SIG-M5 (cell line): ENCODE measurements at regions not wholly inside any gene's neighbourhood (a gene's known extent, or its start where the extent isn't known, plus 50 kb on each side); places are given as distances from the start of the nearest gene placed in this dataset.

Source experiments
- DNase-seq: peaks from one replicate; lab custom pipeline; 2025; lab: John Stamatoyannopoulos, UW

GRCh38 chr2:52934920-52935640, 832.5 kb upstream of the CHAC2 start:
- DNase-seq: no peak

GRCh38 chr2:52934323-52934898, 833.2 kb upstream of the CHAC2 start:
- DNase-seq: no peak

GRCh38 chr2:52933878-52934277, 833.7 kb upstream of the CHAC2 start:
- DNase-seq: no peak

- DNase-seq: no peak
Measured at GRCh38 chr2:52931660-52932059, 835.9 kb upstream of the CHAC2 start.

GRCh38 chr2:52929412-52929811, 838.2 kb upstream of the CHAC2 start:
- no peak for DNase-seq

- no peak for DNase-seq
Measured at GRCh38 chr2:52919673-52920072, 847.9 kb upstream of the CHAC2 start.

- DNase-seq: no peak
Measured at GRCh38 chr2:52918551-52918950, 849.1 kb upstream of the CHAC2 start.

GRCh38 chr2:52916981-52917380, 850.6 kb upstream of the CHAC2 start:
- DNase-seq: no peak

- no peak for DNase-seq
Measured at GRCh38 chr2:52904355-52904891, 863.2 kb upstream of the CHAC2 start.

GRCh38 chr2:52897511-52898044, 870.0 kb upstream of the CHAC2 start:
- no peak for DNase-seq

- DNase-seq: no peak
Measured at GRCh38 chr2:52895726-52896340, 871.8 kb upstream of the CHAC2 start.

GRCh38 chr2:52886556-52886955, 881.0 kb upstream of the CHAC2 start:
- no peak for DNase-seq

- no peak for DNase-seq
Measured at GRCh38 chr2:52884761-52885352, 882.7 kb upstream of the CHAC2 start.

GRCh38 chr2:52882974-52883373, 884.6 kb upstream of the CHAC2 start:
- DNase-seq: no peak

- no peak for DNase-seq
Measured at GRCh38 chr2:52881606-52882005, 886.0 kb upstream of the CHAC2 start.

- DNase-seq: no peak
Measured at GRCh38 chr2:52880872-52881271, 886.7 kb upstream of the CHAC2 start.

GRCh38 chr2:52879561-52879960, 888.0 kb upstream of the CHAC2 start:
- DNase-seq: no peak

- DNase-seq: no peak
Measured at GRCh38 chr2:52877703-52878102, 889.9 kb upstream of the CHAC2 start.

GRCh38 chr2:52874466-52875106, 893.0 kb upstream of the CHAC2 start:
- DNase-seq: no peak

GRCh38 chr2:52862801-52863200, 904.8 kb upstream of the CHAC2 start:
- DNase-seq: no peak

GRCh38 chr2:52861596-52861995, 906.0 kb upstream of the CHAC2 start:
- no peak for DNase-seq

GRCh38 chr2:52859065-52859464, 908.5 kb upstream of the CHAC2 start:
- DNase-seq: no peak
